H1 (cell line): ENCODE measurements at regions not wholly inside any gene's neighbourhood (a gene's known extent, or its start where the extent isn't known, plus 50 kb on each side); places are given as distances from the start of the nearest gene placed in this dataset.
"Not testable (repeated sequence)": the region's sequence is repeated elsewhere in the genome, so short reads cannot be mapped to it uniquely, and the experiment has no call there.

ENCODE experiments used
- CTCF ChIA-PET: fragments of 300-600 bp; sonication (Branson Sonifier 250); formaldehyde crosslinking; loops from one replicate; lab custom pipeline; 2021; ENCODE audit not compliant: partially characterized antibody; lab: Charles Lee
- POLR2A ChIA-PET: fragments of 300-600 bp; sonication (Branson Sonifier 250); formaldehyde crosslinking; loops from one replicate; lab custom pipeline; 2021; ENCODE audit warnings: inconsistent platforms; ENCODE audit not compliant: partially characterized antibody; lab: Charles Lee
- DNase-seq, 2 experiments: peaks; one replicate each; pipeline versions ENCODE4 v3.0.0 to v3.0.0-alpha.2; 2010 to 2022; ENCODE audit warnings: low spot score in 2 of 2, low read depth in 1 of 2, mixed read lengths in 1 of 2
- FAIRE-seq: peaks from 2 replicates; lab custom pipeline; 2011; peaks lifted over from hg19 to GRCh38; lab: Jason Lieb, UNC
- H2AFZ ChIP-seq: 2 replicates; pipeline ENCODE4 v1.8.1; 2012; ENCODE audit warnings: low read length, inconsistent platforms
- H2AK5ac ChIP-seq: 2 replicates; pipeline ENCODE4 v1.6.1; 2013; ENCODE audit warnings: low read depth, low read length
- H2BK120ac ChIP-seq: replicated peaks from 2 replicates; pipeline ENCODE3; 2013; ENCODE audit warnings: low read depth, low read length, inconsistent platforms
- H2BK12ac ChIP-seq: 2 replicates; pipeline ENCODE4 v1.6.1; 2013; ENCODE audit warnings: low read depth, low read length
- H2BK15ac ChIP-seq: 2 replicates; pipeline ENCODE4 v1.6.1; 2013; ENCODE audit warnings: low read length
- H2BK20ac ChIP-seq: 2 replicates; pipeline ENCODE4 v1.6.1; 2013; ENCODE audit warnings: low read length
- H2BK5ac ChIP-seq: 2 replicates; pipeline ENCODE4 v1.6.1; 2013; ENCODE audit warnings: low read depth, low read length
- H3K14ac ChIP-seq: 2 replicates; pipeline ENCODE4 v1.6.1; 2013; ENCODE audit warnings: inconsistent platforms; ENCODE audit not compliant: insufficient read length
- H3K18ac ChIP-seq: 2 replicates; pipeline ENCODE4 v1.6.1; 2013; ENCODE audit warnings: low read length; ENCODE audit errors: extremely low read depth
- H3K23ac ChIP-seq: 2 replicates; pipeline ENCODE4 v1.6.1; 2013; ENCODE audit warnings: inconsistent platforms; ENCODE audit not compliant: insufficient read length
- H3K23me2 ChIP-seq: 2 replicates; pipeline ENCODE4 v1.6.1; 2013; ENCODE audit warnings: low read depth, low read length
- H3K27ac ChIP-seq: 2 replicates; pipeline ENCODE4 v1.6.1; 2011; ENCODE audit warnings: low read depth, low read length, inconsistent platforms
- H3K27me3 ChIP-seq, 4 experiments: replicated peaks in 1 of 4; 1 replicate in 1 of 4; 2 replicates in 3 of 4; pipeline versions ENCODE4 v1.6.1 to v1.8.1; 2011 to 2013; ENCODE audit warnings: low read length in 3 of 4, mild to moderate bottlenecking in 3 of 4, inconsistent platforms in 2 of 4, mixed read lengths in 2 of 4, moderate library complexity in 1 of 4; ENCODE audit not compliant: control insufficient read depth in 3 of 4, insufficient read depth in 3 of 4; ENCODE audit errors: extremely low read depth in 1 of 4
- H3K36me3 ChIP-seq, 4 experiments: 2 replicates each; pipeline versions ENCODE4 v1.6.1 to v1.8.1; 2011 to 2013; ENCODE audit warnings: mild to moderate bottlenecking in 4 of 4, low read length in 3 of 4, moderate library complexity in 2 of 4, control low read depth in 1 of 4, inconsistent platforms in 1 of 4; ENCODE audit not compliant: insufficient read depth in 4 of 4, control insufficient read depth in 2 of 4
- H3K4ac ChIP-seq: replicated peaks from 2 replicates; pipeline ENCODE3; 2013; ENCODE audit warnings: low read length, low read depth, mixed read lengths, inconsistent platforms; ENCODE audit not compliant: insufficient read length
- H3K4me1 ChIP-seq, 4 experiments: replicated peaks in 1 of 4; 1 replicate in 1 of 4; 2 replicates in 3 of 4; pipeline versions ENCODE4 v1.6.1 to v1.8.1; 2011 to 2013; ENCODE audit warnings: low read length in 3 of 4, inconsistent platforms in 2 of 4, mixed read lengths in 1 of 4; ENCODE audit not compliant: insufficient read depth in 4 of 4, control insufficient read depth in 3 of 4
- H3K4me2 ChIP-seq, 2 experiments: 2 replicates each; pipeline versions ENCODE4 v1.6.1 to v1.8.1; 2011 to 2013; ENCODE audit warnings: low read depth in 2 of 2, low read length in 2 of 2, control low read depth in 1 of 2, inconsistent platforms in 1 of 2, mild to moderate bottlenecking in 1 of 2; ENCODE audit not compliant: insufficient read depth in 1 of 2
- H3K4me3 ChIP-seq, 4 experiments: fragments of 200-600, 300-600 bp in 1 of 4; sonication (generic), shearing (Covaris generic), sonication (Bioruptor Twin) in 1 of 4; 2 replicates each; pipeline versions ENCODE4 v1.5.1 to v1.8.1; 2011 to 2016; ENCODE audit warnings: low read length in 4 of 4, low read depth in 3 of 4, control low read depth in 2 of 4, inconsistent platforms in 2 of 4, mild to moderate bottlenecking in 2 of 4, mixed read lengths in 1 of 4, moderate library complexity in 1 of 4; ENCODE audit not compliant: insufficient read depth in 2 of 4; ENCODE audit errors: extremely low read depth in 1 of 4
- H3K56ac ChIP-seq: replicated peaks from 2 replicates; pipeline ENCODE3; 2013; ENCODE audit warnings: low read depth, mild to moderate bottlenecking, mixed read lengths, low read length, inconsistent platforms; ENCODE audit not compliant: insufficient read length
- H3K79me1 ChIP-seq: 2 replicates; pipeline ENCODE4 v1.6.1; 2013; ENCODE audit warnings: low read depth, low read length, control low read depth
- H3K79me2 ChIP-seq, 2 experiments: 2 replicates each; pipeline versions ENCODE4 v1.6.1 to v1.8.1; 2012 to 2013; ENCODE audit warnings: low read length in 2 of 2, mild to moderate bottlenecking in 2 of 2, inconsistent platforms in 1 of 2; ENCODE audit not compliant: insufficient read depth in 2 of 2, control insufficient read depth in 1 of 2
- H3K9ac ChIP-seq, 4 experiments: replicated peaks in 1 of 4; 1 replicate in 1 of 4; 2 replicates in 3 of 4; pipeline versions ENCODE4 v1.6.1 to v1.8.1; 2011 to 2013; ENCODE audit warnings: low read depth in 3 of 4, low read length in 3 of 4, control low read depth in 2 of 4, mild to moderate bottlenecking in 2 of 4, moderate library complexity in 2 of 4, inconsistent platforms in 1 of 4; ENCODE audit errors: extremely low read depth in 1 of 4
- H3K9me3 ChIP-seq, 2 experiments: 2 replicates each; pipeline versions ENCODE4 v1.6.1 to v1.8.1; 2012 to 2013; ENCODE audit warnings: mild to moderate bottlenecking in 2 of 2, moderate library complexity in 2 of 2, control low read depth in 1 of 2, inconsistent platforms in 1 of 2, low read depth in 1 of 2, low read length in 1 of 2, mixed read lengths in 1 of 2; ENCODE audit not compliant: insufficient read depth in 2 of 2
- H4K20me1 ChIP-seq, 2 experiments: replicated peaks in 1 of 2; 2 replicates each; pipeline versions ENCODE3 to v1.8.1; 2011 to 2013; ENCODE audit warnings: inconsistent platforms in 2 of 2, low read length in 2 of 2, mild to moderate bottlenecking in 1 of 2; ENCODE audit not compliant: insufficient read depth in 2 of 2, control insufficient read depth in 1 of 2
- H4K5ac ChIP-seq: 2 replicates; pipeline ENCODE4 v1.6.1; 2013; ENCODE audit warnings: low read length, low read depth, mixed read lengths, inconsistent platforms; ENCODE audit not compliant: insufficient read length
- H4K8ac ChIP-seq: 2 replicates; pipeline ENCODE4 v1.8.0; 2013; ENCODE audit warnings: mild to moderate bottlenecking, moderate library complexity, low read length, inconsistent platforms; ENCODE audit not compliant: insufficient read depth; ENCODE audit errors: extremely low read depth
- H4K91ac ChIP-seq: replicated peaks from 2 replicates; pipeline ENCODE3; 2013; ENCODE audit warnings: low read length, mixed read lengths, inconsistent platforms; ENCODE audit not compliant: insufficient read length
- WGBS, 2 experiments: shearing (Covaris generic) in 1 of 2; methylation state at CpG; one replicate each; pipeline versions ENCODE4 v1.1.6 to v1.1.7; 2013 to 2015; ENCODE audit warnings: low lambda C conversion rate in 2 of 2, mixed read lengths in 2 of 2, inconsistent platforms in 1 of 2, low coverage in 1 of 2, missing lambda C conversion rate in 1 of 2; ENCODE audit not compliant: insufficient replicate concordance in 2 of 2, insufficient coverage in 1 of 2, insufficient read length in 1 of 2; ENCODE audit errors: extremely low coverage in 1 of 2, missing lambda C conversion rate in 1 of 2; 5-methylcytosine and 5-hydroxymethylcytosine counted together

DNA sequence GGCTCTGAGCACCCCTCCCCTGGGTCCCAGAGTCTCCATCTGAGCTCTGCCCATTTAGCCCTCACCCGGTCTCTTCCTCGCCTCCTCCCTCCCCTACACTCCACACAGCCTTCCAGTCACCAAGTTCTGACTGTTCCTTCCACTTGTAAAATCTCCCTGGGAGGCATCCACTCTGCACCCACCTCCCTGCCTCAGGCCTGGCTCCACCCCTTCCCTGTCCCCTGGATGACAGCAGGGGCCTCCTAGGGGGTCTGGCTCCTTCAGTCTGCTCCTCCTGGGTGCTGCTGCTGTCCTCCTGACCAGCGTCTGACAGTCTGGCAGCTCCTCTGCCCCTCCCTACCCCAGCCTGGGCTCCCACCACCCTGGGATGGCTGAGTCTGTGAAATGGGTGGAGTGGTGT, 77.7 kb upstream of the GOLGA6L4 start:
- H3K18ac ChIP-seq, H3K4me1 ChIP-seq, H2BK5ac ChIP-seq, H2BK12ac ChIP-seq, H3K79me1 ChIP-seq, H3K56ac ChIP-seq, H2BK15ac ChIP-seq, H3K23ac ChIP-seq, H3K27ac ChIP-seq, H2BK120ac ChIP-seq, POLR2A ChIA-PET, H3K36me3 ChIP-seq, H3K14ac ChIP-seq, H3K4me2 ChIP-seq, H4K91ac ChIP-seq, H3K23me2 ChIP-seq, H2AFZ ChIP-seq, H4K8ac ChIP-seq, H3K27me3 ChIP-seq, H3K9ac ChIP-seq, H2BK20ac ChIP-seq, H3K4me3 ChIP-seq, H3K4ac ChIP-seq, H2AK5ac ChIP-seq, DNase-seq, FAIRE-seq, H3K9me3 ChIP-seq, H3K79me2 ChIP-seq, H4K5ac ChIP-seq, H4K20me1 ChIP-seq: not testable (repeated sequence)
- 89% methylated on average over 1 of the region's 3 CpGs; no CpG with 5 or more reads in 1 of the 2 experiments for WGBS, 2 experiments
- CTCF ChIA-PET = interaction anchor here (0.8 to 1.1 kb wide), 2 partner anchors 14 to 894 kb away, joined by 3 read pairs; no protein-coding TSS in a partner anchor
